T-helper 2 cell (primary cell): ENCODE measurements at regions not wholly inside any gene's neighbourhood (a gene's known extent, or its start where the extent isn't known, plus 50 kb on each side); places are given as distances from the start of the nearest gene placed in this dataset.
"Not testable (repeated sequence)": the region's sequence is repeated elsewhere in the genome, so short reads cannot be mapped to it uniquely, and the experiment has no call there.

ENCODE experiments used
- DNase-seq, 5 experiments: peaks; one replicate each; pipeline versions ENCODE4 v3.0.0 to v3.0.0-alpha.2; 2012 to 2022

GRCh38 chr9:115757461-115757860 is 396.1 kb upstream of the PAPPA start:
- no peak for DNase-seq

GRCh38 chr9:115758441-115758840 is 395.1 kb upstream of the PAPPA start:
- no peak for DNase-seq

GRCh38 chr9:115759426-115759825 is 394.2 kb upstream of the PAPPA start:
- no peak for DNase-seq

DNA sequence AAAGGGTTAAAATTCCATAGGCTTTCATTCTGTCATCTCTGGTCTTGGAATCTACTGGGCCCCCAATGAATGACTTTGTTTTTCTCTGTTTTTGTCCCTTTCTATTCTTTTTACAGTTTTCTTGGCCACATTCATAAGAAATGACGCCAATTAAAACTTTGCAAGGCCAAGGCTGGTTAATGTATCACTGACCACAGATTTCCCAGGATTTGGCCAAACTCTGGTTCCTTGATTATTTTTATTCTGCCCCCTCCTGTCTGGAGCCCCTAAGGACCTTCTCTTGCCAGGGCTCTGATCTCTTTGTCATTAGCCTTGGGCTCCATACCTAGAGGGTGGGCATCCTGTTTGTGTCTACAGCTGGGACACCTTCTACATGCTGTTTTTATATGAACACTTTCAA is 388.9 kb upstream of the PAPPA start:
- DNase-seq: no peak

GRCh38 chr9:115765060-115765459 is 388.5 kb upstream of the PAPPA start:
- no peak for DNase-seq

- DNase-seq: no peak
Observed at GRCh38 chr9:115766370-115766955, 387.1 kb upstream of the PAPPA start.

GRCh38 chr9:115770521-115770920 is 383.1 kb upstream of the PAPPA start:
- no peak for DNase-seq

- DNase-seq: no peak
Observed at GRCh38 chr9:115775659-115776058, 377.9 kb upstream of the PAPPA start.

- DNase-seq: no peak
Observed at GRCh38 chr9:115777610-115778009, 376.0 kb upstream of the PAPPA start.

DNA sequence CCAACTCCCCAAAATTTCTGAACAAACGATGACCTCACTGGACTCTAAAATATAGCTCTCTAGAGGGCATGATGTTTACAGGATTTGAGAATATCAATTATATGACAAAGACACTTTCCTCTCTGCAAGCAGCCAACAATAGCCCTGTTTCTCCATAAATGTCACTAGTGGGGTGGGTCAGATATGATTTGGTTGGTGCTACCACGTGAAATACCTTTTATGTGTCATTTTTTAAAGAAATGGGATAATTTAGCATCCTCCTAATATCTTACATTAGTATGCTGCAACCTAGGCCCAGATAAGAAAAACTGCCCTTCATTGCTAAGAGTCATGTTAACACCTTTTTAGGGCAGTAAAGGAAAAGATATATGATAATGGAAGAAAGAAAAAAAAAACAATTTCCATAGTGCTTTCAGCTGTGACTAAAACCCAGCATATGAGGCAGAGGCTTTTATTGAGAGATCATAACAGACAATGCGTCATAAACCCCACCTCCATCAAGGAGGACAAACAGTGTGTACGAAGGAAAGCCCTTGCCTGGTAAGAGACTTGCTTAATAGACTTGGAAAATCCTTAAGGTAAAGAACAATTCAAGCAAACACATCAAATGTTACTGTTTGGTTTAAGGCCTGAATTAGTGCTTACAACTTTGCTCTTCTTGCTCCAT is 372.4 kb upstream of the PAPPA start:
- no peak for DNase-seq

- no peak for DNase-seq
Observed at GRCh38 chr9:115786321-115786720, 367.3 kb upstream of the PAPPA start.

GRCh38 chr9:115790520-115790919 is 363.1 kb upstream of the PAPPA start:
- DNase-seq: no peak

- no peak for DNase-seq
Observed at GRCh38 chr9:115794921-115795475, 358.6 kb upstream of the PAPPA start.

- DNase-seq: no peak
Observed at GRCh38 chr9:115799734-115800133, 353.9 kb upstream of the PAPPA start.

GRCh38 chr9:115804206-115804605 is 349.4 kb upstream of the PAPPA start:
- DNase-seq: no peak

DNA sequence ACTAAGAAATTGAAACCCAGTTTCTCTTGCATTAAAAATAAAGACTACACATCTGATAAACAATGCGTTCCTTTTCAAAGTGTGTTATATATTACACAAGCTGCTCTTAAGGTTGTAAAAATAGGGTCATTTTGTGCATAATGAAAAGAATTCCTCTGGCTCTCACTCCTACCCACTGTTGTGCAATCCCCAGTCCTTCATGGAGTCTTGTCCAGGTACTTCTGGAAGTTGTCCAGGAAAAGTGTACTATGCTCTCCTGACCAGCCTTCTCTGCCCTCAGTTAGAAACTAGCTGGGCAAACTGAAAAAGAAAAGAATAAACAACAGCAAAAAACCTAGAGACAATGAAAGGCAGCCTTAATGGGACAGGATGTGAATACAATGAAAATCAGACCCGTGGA is 345.5 kb upstream of the PAPPA start:
- DNase-seq: no peak

- DNase-seq: no peak
Observed at GRCh38 chr9:115808695-115809094, 344.9 kb upstream of the PAPPA start.

DNA sequence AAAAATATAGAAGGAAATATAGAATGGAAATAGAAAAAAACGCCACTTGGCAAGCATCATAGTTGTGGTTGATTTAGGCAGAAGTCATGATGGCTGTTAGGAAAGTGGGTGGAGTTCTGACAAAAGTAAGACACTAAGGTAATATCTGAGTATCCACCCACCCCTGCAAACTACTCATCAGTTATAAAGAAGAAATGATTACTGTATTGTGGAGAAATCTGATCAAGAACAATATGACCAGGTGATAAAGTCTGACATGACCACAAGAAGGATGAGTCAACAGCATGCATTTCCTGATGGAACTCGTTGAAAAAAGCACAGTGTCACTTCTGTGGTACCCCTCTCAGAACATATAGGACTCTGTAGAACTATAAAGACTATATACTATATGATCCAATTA is 343.4 kb upstream of the PAPPA start:
- no peak for DNase-seq

DNA sequence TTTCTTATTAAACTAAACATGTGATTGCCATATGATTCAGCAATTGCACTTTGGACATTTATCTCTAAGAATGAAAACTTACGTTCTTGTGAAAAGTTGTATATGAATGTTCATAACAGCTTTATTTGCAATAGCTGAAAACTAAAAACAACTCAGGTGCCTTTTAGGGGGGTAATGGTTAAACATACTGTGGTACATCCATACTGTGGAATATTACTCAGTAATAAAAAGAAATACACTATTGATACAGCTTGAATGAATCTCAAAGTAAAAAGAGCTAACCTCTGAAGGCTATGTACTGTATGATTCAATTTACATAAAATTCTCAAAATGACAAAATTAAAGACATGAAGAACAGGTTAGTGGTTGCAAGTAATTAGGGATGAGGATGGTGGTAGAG is 339.5 kb upstream of the PAPPA start:
- DNase-seq: no peak

- DNase-seq: no peak
Observed at GRCh38 chr9:115815786-115816185, 337.8 kb upstream of the PAPPA start.

DNA sequence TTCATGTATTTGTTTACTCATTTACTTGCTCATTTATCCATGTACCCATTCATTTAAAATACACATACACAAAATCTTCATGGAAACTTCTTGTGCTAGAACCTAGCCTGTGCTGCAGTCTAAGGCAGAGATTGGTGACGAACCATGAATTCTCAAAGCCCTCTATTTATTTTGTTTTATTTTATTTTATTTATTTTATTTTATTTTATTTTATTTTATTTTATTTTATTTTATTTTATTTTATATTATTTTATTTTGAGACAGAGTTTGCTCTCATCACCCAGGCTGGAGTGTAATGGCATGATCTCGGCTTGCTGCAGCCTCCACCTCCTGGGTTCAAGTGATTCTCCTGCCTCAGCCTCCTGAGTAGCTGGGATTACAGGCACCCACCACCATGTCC is 334.9 kb upstream of the PAPPA start:
- not testable (repeated sequence) for DNase-seq

- DNase-seq: no peak
Observed at GRCh38 chr9:115832031-115832430, 321.6 kb upstream of the PAPPA start.

DNA sequence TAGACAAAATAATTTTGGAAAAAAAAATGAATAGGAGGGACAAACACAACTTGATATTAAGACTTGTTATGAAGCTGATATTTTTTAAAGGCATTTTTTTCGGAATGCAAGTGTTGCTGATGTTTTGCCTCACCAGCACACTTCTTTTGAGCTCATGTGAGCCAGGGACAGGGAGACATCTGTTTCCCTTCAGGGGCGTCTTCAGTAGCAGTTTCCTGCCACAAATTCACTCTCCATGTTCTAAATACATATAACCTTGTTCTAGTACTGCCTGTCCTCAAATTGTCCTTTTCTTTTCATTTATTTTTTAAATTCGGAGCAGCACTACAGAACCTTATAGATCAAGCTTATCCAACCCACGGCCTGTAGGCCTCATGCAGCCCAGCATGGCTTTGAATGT is 316.0 kb upstream of the PAPPA start:
- no peak for DNase-seq

DNA sequence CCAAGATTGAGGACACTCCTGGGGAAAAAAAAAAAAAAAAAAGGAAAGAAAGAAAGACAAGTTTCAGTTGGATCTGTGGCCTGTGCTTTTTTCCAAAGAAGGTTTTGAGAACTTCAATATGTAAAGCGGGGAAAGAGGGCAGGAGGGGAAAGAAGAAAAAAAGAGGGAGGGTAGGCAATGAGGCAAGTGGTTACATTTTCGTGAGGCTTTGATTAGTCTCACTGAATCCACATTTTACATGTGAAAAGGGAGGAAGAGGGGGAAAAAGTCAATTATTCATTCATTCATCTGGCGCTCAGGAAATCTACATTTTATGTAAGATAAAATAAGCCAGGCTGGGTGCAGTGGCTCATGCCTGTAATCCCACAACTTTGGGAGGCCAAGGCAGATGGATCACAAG is 315.2 kb upstream of the PAPPA start:
- DNase-seq: no peak

- not testable (repeated sequence) for DNase-seq
Observed at GRCh38 chr9:115844433-115844832, 309.2 kb upstream of the PAPPA start.
